Hypothalamus (tissue), 51 donors: ENCODE measurements at regions not wholly inside any gene's neighbourhood (a gene's known extent, or its start where the extent isn't known, plus 50 kb on each side); places are given as distances from the start of the nearest gene placed in this dataset.

ENCODE experiments used
- DNase-seq, 51 donors: peaks; one replicate each; lab custom pipeline; 2025; lab: John Stamatoyannopoulos, UW

DNA sequence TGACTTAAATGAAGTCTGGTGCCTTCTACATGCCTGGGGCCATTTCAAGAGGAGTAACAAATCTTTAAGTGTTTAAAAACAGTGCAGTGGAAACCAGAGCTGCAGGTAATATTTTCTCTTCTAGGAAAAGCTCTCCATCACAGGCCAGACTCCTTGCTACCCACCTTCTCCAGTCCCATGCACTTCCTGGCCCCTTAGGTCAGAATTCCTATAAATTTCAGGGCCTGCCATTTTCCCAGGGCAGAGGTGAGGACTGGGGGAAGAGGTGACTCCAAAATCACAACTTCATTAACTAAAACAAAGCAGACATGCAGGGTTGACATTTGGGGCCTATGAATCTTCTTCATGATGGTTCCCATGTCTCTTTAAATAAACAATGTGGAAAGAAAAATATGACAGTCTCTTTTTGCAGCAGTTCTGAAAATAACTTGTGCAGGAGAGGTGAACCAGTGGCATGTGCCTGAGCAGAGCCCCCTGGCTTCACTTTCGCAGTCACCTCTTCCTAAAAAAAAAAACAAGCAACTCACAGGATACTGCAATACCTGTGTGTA is 63.7 kb upstream of the TANC1 start:
- no peak for DNase-seq

GRCh38 chr2:158905341-158905740 is 63.1 kb upstream of the TANC1 start:
- DNase-seq = no peak

GRCh38 chr2:158905784-158906183 is 62.7 kb upstream of the TANC1 start:
- DNase-seq = no peak

- no peak for DNase-seq
These were observed 60.4 kb upstream of the TANC1 start for GRCh38 chr2:158907926-158908456.

- peak in 3 of 51 donors; percentile 3 to 19 (median 6) for DNase-seq
These were observed 56.3 kb upstream of the TANC1 start for GRCh38 chr2:158912112-158912511.

DNA sequence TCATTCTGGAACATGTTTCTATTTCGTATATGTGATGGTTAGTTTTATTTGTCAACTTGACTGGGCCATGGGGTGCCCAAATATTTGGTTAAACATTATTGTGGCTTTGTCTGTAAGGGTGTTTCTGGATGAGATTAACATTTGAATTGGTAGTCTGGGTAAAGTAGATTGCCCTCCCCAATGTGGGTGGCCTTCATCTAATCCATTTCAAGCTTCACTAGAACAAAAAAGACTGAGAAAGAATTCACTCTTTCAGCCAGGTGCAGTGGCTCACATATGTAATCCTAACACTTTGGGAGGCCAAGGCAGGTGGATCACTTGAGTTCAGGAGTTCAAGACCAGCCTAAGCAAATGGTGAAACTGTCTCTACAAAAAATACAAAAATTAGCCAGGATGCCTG is 55.7 kb upstream of the TANC1 start:
- no peak for DNase-seq

GRCh38 chr2:158914066-158914465 is 54.4 kb upstream of the TANC1 start:
- no peak for DNase-seq

DNA sequence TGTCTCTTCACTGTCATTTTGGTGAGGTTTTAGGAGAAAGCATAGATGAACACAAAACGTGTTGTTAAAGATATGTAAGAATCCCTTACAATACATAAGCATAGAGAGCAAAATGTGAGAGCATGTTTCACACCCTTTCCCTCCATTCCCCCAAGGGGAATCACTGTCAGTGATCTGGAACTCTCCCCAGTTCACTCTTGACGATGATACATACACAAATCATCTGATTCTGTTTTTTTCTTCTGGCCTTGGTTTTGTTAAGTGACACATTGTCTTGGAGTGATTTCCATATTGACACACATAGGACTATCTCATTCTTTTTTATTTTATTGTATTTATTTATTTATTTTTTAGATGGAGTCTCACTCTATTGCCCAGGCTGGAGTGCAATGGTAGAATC is 53.7 kb upstream of the TANC1 start:
- DNase-seq = no peak

DNA sequence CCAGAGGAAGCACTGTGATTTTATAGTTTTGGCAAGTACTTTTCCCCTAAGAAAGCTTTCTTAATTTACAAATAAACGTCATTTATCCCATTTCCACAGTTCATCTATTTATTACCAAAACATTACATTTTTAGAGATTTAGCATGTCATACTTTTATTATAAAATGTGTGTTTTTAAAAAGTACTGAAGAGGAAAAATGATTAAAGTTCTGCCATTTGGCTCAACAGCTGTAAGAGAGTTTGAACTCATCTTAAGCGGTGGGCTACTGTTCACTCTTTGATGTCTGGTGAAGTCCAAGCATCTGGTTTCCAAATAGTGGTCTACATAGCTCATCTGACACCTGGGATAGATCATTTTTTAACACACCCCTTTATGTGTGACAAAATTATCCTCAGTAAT is 51.3 kb upstream of the TANC1 start:
- no peak for DNase-seq

DNA sequence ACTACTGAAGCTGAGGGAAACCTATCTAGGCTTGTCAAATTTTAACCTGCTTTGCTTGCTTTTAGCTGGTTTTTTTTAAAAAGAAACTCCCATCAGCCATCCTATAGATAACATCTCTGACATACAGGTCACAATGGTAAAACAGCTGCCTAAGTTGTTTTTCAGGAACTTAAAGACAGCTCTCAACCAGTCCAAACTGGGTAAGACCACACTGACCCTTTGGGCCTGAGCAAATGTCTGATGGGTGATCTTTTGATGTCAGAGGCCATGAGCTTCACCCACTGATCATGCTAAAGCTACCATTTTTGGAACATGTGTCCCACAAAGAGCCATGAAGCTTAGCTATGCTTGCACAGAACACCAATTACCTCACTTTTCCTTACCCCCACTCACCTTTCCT is 50.0 kb upstream of the TANC1 start:
- DNase-seq = no peak
